GM23338 (cell line): ENCODE measurements at regions not wholly inside any gene's neighbourhood (a gene's known extent, or its start where the extent isn't known, plus 50 kb on each side); places are given as distances from the start of the nearest gene placed in this dataset.

Experiments used
- ATAC-seq: fragments of 200-7000 bp; cut with Tn5 transposase; 3 replicates; pipeline ENCODE4 v1.9.1; 2020
- DNase-seq: peaks from one replicate; pipeline ENCODE4 v3.0.0-alpha.2; 2015; ENCODE audit warnings: low spot score
- H2AFZ ChIP-seq: fragments of 200-600 bp; sonication (generic); 2 replicates; pipeline ENCODE4 v1.8.0; 2016; ENCODE audit warnings: antibody characterized with exemption, mild to moderate bottlenecking, moderate library complexity
- H3F3A ChIP-seq: fragments of 200-600 bp; sonication (generic); replicated peaks from 2 replicates; pipeline ENCODE4 v1.8.0; 2017; ENCODE audit warnings: antibody characterized with exemption, mixed run types, low read depth
- H3K27ac ChIP-seq: fragments of 200-600 bp; sonication (generic); 2 replicates; pipeline ENCODE4 v1.6.1; 2016; ENCODE audit warnings: low read depth
- H3K27me3 ChIP-seq: fragments of 200-600 bp; sonication (generic); 2 replicates; pipeline ENCODE4 v1.8.0; 2016; ENCODE audit warnings: mild to moderate bottlenecking, mixed run types, moderate library complexity; ENCODE audit not compliant: insufficient read depth
- H3K36me3 ChIP-seq: fragments of 200-600 bp; sonication (generic); 2 replicates; pipeline ENCODE4 v1.8.0; 2016; ENCODE audit warnings: mild to moderate bottlenecking; ENCODE audit not compliant: insufficient read depth
- H3K4me1 ChIP-seq: fragments of 200-600 bp; sonication (generic); 2 replicates; pipeline ENCODE4 v1.8.0; 2016; ENCODE audit warnings: mild to moderate bottlenecking, moderate library complexity; ENCODE audit not compliant: insufficient read depth
- H3K4me2 ChIP-seq: fragments of 200-600 bp; sonication (generic); 2 replicates; pipeline ENCODE4 v1.7.1; 2017; ENCODE audit warnings: mixed run types
- H3K4me3 ChIP-seq: fragments of 200-600 bp; sonication (generic); 2 replicates; pipeline ENCODE4 v1.6.1; 2016; ENCODE audit warnings: mixed run types
- H3K79me2 ChIP-seq: fragments of 200-600 bp; sonication (generic); replicated peaks from 2 replicates; pipeline ENCODE4 v1.8.0; 2017; ENCODE audit warnings: mild to moderate bottlenecking; ENCODE audit not compliant: insufficient read depth
- H3K9me2 ChIP-seq: fragments of 200-600 bp; sonication (generic); 2 replicates; pipeline ENCODE4 v1.8.0; 2017; ENCODE audit not compliant: insufficient read depth
- H4K20me1 ChIP-seq: fragments of 200-600 bp; sonication (generic); replicated peaks from 2 replicates; pipeline ENCODE4 v1.8.0; 2017; ENCODE audit warnings: mild to moderate bottlenecking; ENCODE audit not compliant: insufficient read depth
- H3K27ac Mint-ChIP-seq: 2 replicates; pipeline ENCODE4 v1.8.0; 2020; ENCODE audit warnings: inconsistent platforms, mild to moderate bottlenecking, moderate library complexity, mixed read lengths
- H3K27me3 Mint-ChIP-seq: 3 replicates; pipeline ENCODE4 v1.8.0; 2022; ENCODE audit warnings: low read depth, mild to moderate bottlenecking, moderate library complexity, mixed read lengths, inconsistent platforms; ENCODE audit not compliant: insufficient read depth, poor library complexity
- H3K36me3 Mint-ChIP-seq: 3 replicates; pipeline ENCODE4 v1.8.0; 2021; ENCODE audit warnings: low read depth, mild to moderate bottlenecking, inconsistent platforms, moderate library complexity, mixed read lengths
- H3K4me1 Mint-ChIP-seq: 3 replicates; pipeline ENCODE4 v1.8.0; 2020; ENCODE audit warnings: mild to moderate bottlenecking, inconsistent platforms, mixed read lengths
- H3K4me3 Mint-ChIP-seq: 3 replicates; pipeline ENCODE4 v1.8.0; 2021; ENCODE audit warnings: moderate library complexity, mild to moderate bottlenecking, inconsistent platforms, mixed read lengths
- H3K9me3 Mint-ChIP-seq: 3 replicates; pipeline ENCODE4 v1.8.0; 2020; ENCODE audit warnings: moderate library complexity, mild to moderate bottlenecking, inconsistent platforms, mixed read lengths
- EZH2phosphoT487 ChIP-seq: fragments of 200-600 bp; sonication (generic); IDR thresholded peaks from one replicate; pipeline ENCODE4 v1.8.1; 2018; ENCODE audit warnings: antibody characterized with exemption; ENCODE audit not compliant: unreplicated experiment
- ZNF114 ChIP-seq: fragments of 250-450 bp; sonication (Bioruptor Pico); IDR thresholded peaks from 2 replicates; pipeline ENCODE4 v1.5.0; 2020; ENCODE audit warnings: mild to moderate bottlenecking, moderate library complexity
- TF ChIP-seq, protein P1 (sequence below): fragments of 250-450 bp; sonication (Bioruptor Pico); IDR thresholded peaks from 2 replicates; pipeline ENCODE4 v1.5.0; 2020; ENCODE audit warnings: mild to moderate bottlenecking, moderate library complexity
- TF ChIP-seq, protein P2 (sequence below): IDR thresholded peaks from one replicate; pipeline ENCODE4 v1.6.1; 2018; ENCODE audit warnings: antibody characterized with exemption; ENCODE audit not compliant: unreplicated experiment

DNA sequence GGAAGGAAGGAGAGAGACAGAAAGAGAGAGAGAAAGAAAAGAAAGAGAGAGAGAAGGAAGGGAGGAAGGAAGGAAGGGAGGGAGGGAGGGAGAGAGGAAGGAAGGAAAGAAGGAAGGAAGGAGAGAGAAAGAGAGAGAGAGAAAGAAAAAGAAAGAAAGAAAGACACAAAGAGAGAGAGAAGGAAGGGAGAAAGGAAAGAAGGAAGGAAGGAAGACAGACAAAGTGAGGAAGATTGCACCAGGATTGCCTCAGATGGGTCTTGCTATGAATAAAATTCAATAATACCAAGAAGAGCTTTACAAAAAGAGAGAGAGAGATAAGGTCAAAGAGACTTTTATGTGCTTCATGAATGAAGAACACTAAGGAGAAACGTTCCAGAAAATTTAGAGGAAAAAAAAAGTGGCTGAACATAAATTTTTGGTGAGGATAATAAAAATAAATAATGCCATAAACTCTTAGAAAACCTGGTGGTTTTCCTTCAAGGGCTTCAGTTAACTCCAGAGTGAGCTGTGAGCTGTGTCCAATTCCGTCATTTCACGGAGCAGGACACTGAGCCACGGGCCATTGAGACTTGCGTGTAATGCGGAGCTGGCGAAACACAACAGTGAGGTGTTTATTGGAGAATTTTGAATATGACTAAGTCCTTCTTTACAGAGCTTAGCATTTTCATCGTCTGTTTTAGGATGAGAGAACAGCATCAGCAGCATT, 72.7 kb upstream of the TNRC6C start:
- no peak overlapping the region for H3K4me2 ChIP-seq
- no peaks in the 10 kb centered on the region for H3K79me2 ChIP-seq
- peaks cover 34% of the 10 kb centered on the region for H3K4me1 Mint-ChIP-seq
- no peak for ATAC-seq
- H3K9me3 Mint-ChIP-seq, result no peaks in the 10 kb centered on the region
- peaks cover 46% of the 10 kb centered on the region for H3K27me3 Mint-ChIP-seq
- H2AFZ ChIP-seq, result no peak overlapping the region
- no peak for DNase-seq
- no peak overlapping the region for H3K27ac Mint-ChIP-seq
- no peaks in the 10 kb centered on the region for H3K36me3 Mint-ChIP-seq
- peaks cover 9% of the 10 kb centered on the region for H3K4me1 ChIP-seq
- TF ChIP-seq, protein P1, sequence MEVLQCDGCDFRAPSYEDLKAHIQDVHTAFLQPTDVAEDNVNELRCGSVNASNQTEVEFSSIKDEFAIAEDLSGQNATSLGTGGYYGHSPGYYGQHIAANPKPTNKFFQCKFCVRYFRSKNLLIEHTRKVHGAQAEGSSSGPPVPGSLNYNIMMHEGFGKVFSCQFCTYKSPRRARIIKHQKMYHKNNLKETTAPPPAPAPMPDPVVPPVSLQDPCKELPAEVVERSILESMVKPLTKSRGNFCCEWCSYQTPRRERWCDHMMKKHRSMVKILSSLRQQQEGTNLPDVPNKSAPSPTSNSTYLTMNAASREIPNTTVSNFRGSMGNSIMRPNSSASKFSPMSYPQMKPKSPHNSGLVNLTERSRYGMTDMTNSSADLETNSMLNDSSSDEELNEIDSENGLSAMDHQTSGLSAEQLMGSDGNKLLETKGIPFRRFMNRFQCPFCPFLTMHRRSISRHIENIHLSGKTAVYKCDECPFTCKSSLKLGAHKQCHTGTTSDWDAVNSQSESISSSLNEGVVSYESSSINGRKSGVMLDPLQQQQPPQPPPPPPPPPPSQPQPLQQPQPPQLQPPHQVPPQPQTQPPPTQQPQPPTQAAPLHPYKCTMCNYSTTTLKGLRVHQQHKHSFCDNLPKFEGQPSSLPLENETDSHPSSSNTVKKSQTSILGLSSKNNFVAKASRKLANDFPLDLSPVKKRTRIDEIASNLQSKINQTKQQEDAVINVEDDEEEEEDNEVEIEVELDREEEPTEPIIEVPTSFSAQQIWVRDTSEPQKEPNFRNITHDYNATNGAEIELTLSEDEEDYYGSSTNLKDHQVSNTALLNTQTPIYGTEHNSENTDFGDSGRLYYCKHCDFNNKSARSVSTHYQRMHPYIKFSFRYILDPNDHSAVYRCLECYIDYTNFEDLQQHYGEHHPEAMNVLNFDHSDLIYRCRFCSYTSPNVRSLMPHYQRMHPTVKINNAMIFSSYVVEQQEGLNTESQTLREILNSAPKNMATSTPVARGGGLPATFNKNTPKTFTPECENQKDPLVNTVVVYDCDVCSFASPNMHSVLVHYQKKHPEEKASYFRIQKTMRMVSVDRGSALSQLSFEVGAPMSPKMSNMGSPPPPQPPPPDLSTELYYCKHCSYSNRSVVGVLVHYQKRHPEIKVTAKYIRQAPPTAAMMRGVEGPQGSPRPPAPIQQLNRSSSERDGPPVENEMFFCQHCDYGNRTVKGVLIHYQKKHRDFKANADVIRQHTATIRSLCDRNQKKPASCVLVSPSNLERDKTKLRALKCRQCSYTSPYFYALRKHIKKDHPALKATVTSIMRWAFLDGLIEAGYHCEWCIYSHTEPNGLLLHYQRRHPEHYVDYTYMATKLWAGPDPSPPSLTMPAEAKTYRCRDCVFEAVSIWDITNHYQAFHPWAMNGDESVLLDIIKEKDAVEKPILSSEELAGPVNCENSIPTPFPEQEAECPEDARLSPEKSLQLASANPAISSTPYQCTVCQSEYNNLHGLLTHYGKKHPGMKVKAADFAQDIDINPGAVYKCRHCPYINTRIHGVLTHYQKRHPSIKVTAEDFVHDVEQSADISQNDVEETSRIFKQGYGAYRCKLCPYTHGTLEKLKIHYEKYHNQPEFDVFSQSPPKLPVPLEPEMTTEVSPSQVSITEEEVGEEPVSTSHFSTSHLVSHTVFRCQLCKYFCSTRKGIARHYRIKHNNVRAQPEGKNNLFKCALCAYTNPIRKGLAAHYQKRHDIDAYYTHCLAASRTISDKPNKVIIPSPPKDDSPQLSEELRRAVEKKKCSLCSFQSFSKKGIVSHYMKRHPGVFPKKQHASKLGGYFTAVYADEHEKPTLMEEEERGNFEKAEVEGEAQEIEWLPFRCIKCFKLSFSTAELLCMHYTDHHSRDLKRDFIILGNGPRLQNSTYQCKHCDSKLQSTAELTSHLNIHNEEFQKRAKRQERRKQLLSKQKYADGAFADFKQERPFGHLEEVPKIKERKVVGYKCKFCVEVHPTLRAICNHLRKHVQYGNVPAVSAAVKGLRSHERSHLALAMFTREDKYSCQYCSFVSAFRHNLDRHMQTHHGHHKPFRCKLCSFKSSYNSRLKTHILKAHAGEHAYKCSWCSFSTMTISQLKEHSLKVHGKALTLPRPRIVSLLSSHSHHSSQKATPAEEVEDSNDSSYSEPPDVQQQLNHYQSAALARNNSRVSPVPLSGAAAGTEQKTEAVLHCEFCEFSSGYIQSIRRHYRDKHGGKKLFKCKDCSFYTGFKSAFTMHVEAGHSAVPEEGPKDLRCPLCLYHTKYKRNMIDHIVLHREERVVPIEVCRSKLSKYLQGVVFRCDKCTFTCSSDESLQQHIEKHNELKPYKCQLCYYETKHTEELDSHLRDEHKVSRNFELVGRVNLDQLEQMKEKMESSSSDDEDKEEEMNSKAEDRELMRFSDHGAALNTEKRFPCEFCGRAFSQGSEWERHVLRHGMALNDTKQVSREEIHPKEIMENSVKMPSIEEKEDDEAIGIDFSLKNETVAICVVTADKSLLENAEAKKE, result no peak
- no peak for TF ChIP-seq EZH2phosphoT487
- TF ChIP-seq, protein P2, sequence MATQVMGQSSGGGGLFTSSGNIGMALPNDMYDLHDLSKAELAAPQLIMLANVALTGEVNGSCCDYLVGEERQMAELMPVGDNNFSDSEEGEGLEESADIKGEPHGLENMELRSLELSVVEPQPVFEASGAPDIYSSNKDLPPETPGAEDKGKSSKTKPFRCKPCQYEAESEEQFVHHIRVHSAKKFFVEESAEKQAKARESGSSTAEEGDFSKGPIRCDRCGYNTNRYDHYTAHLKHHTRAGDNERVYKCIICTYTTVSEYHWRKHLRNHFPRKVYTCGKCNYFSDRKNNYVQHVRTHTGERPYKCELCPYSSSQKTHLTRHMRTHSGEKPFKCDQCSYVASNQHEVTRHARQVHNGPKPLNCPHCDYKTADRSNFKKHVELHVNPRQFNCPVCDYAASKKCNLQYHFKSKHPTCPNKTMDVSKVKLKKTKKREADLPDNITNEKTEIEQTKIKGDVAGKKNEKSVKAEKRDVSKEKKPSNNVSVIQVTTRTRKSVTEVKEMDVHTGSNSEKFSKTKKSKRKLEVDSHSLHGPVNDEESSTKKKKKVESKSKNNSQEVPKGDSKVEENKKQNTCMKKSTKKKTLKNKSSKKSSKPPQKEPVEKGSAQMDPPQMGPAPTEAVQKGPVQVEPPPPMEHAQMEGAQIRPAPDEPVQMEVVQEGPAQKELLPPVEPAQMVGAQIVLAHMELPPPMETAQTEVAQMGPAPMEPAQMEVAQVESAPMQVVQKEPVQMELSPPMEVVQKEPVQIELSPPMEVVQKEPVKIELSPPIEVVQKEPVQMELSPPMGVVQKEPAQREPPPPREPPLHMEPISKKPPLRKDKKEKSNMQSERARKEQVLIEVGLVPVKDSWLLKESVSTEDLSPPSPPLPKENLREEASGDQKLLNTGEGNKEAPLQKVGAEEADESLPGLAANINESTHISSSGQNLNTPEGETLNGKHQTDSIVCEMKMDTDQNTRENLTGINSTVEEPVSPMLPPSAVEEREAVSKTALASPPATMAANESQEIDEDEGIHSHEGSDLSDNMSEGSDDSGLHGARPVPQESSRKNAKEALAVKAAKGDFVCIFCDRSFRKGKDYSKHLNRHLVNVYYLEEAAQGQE, result no peak
- TF ChIP-seq ZNF114, result no peak
- no peaks in the 10 kb centered on the region for H3K9me2 ChIP-seq
- H3K4me3 ChIP-seq, result no peak overlapping the region
- 0 out of 2 replicates have a peak, but pooled peaks cover 6% of the 10 kb centered on the region for H3F3A ChIP-seq
- no peaks in the 10 kb centered on the region for H4K20me1 ChIP-seq
- no peaks in the 10 kb centered on the region for H3K36me3 ChIP-seq
- no peak overlapping the region for H3K4me3 Mint-ChIP-seq
- no peak overlapping the region for H3K27ac ChIP-seq
- peaks cover 23% of the 10 kb centered on the region for H3K27me3 ChIP-seq
